HG03159 (cell line): ENCODE measurements at regions not wholly inside any gene's neighbourhood (a gene's known extent, or its start where the extent isn't known, plus 50 kb on each side); places are given as distances from the start of the nearest gene placed in this dataset.
A peak's percentile ranks its signal among the peaks of the same experiment; 100 is the strongest.

Experiments
- ATAC-seq: cut with Tn5 transposase; IDR thresholded peaks from one replicate; pipeline ENCODE4 v1.9.1; 2021; ENCODE audit warnings: mild to moderate bottlenecking, moderate library complexity; ENCODE audit not compliant: unreplicated experiment

DNA sequence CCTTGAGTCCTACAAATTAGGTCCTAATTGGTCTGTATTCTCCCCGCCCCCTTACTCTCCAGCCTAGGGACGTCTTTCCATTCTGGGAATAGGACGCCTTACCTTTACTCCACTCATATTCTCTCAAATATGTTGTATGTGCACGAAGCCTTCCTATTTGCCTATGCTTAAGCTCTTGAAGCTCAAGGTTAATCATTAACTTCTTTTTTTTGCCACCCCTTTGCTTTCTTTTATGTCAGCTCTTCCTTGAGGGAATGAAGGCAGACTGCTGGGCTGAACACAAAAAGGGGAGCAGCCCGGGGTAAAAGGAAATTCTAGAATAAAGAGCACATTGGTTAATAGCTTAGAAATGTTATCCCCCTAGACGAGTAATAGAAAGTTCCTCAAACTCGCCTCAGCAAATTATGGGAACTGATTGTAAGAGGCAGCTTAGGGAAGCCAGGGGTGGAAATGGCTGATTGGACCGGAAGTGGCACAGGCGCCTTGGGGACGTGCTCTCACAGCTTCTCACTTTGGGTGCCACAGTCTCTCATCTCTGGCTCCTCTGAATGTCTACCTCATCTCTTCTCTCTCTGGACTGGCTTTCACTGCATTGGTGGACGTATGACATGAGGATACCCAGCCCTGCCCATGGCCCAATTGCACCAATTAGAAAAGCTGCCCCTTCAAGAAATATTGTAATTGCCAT lies 122.3 kb upstream of the IL12B start:
- ATAC-seq, result no peak

GRCh38 chr5:159453209-159453608 lies 122.9 kb upstream of the IL12B start:
- ATAC-seq, result no peak

DNA sequence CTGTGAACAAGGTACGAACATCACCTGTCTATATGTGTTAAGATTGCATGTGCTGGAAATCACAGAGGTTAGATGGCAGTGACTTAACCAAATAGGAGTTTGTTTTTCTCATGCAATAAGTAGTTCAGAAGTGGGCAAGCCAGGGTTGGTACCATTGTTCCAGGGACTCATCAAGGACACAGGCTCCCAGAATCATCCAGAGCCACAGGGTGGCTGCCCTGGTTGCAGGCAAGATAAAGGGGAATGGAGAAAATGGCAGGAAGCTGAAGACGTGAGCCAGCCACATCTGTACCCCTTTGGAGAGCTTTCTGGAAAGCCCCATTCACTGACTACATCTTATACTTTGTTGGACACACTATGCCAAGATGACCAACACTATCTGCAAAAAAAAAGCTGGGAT lies 126.0 kb upstream of the IL12B start:
- no peak for ATAC-seq

DNA sequence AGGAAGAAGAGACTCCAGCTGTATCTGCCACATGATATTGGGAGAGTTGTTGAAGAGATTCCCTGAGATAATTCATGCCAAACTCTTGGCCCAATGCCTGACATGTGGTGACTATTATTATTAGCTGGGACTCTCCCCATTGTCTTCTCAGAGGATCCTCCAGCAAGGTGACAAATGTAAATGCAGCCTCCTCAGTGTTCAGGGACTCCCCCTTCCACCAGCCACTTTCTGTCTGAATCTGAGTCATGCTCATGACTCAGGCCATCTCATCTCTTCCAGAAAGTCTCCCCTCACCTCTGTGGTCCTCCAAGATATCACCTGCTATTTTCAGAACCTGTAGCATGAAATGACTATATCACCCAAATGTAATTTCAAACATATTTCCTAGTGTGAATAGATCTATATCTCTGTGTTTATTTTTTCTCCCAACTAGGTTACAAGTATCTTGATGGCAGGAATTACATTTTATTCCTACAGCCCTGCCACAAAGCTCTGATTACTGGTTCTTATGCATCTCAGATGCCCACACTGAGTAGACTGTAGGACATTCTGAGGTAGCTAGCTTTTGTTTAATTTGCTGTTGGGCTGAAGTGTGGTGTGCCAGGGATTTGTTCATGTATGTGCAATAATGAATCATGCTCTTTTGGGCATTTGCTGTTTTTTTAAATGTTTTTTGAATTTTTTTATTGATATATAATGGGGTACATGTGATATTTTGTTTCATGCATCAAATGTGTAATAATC lies 126.6 kb upstream of the IL12B start:
- peak; percentile 82 for ATAC-seq

DNA sequence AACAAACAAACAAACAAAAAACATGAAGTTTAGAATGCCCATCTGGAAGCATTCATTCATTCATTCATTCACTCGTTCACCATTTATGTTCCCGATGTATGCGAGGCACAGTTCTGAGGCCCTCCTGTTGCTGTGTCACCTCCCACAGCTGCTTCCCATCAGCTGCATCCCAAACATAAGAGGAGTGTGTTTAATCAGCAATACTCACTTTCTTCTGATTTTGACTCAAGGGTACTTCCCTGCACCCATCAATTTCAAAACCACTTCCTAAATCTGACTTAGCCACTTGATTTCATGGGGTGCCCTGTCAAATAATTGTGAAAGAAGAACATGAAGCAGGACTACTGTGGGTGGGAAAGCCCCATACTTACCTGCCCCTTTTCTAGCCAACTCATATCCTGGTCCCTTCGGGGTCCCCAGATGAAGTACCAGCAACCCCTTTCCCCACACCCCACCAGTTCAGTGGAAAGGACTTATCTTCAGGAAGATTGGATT lies 128.0 kb upstream of the IL12B start:
- peak; percentile 43 for ATAC-seq

DNA sequence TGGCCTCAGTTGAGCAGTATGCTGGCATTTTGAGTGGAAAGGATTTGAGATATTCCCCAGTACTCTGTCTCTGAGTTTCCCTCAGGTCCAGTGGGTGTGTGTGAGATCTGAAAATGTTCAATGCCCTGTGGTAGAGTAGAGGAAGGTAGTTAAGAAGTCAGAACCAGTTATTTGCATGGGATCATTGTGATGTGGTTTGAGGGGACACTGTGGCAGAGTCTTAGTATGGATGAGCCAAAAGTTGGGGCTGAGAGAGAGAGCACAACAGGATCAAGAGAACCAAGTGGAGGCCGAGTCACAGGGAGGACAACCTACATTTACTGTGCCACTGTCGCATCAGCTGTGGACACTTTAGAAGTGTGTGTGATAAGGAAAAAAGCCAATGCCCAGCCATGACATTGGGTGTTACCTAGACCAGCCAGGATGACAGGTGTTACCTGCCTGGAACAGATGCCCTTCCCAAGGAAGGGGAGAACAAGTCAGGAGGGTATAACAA lies 128.9 kb upstream of the IL12B start:
- ATAC-seq, result no peak

GRCh38 chr5:159459951-159460538 lies 129.8 kb upstream of the IL12B start:
- ATAC-seq, result peak; percentile 32

GRCh38 chr5:159463590-159464321 lies 133.5 kb upstream of the IL12B start:
- no peak for ATAC-seq

GRCh38 chr5:159465604-159466003 lies 135.3 kb upstream of the IL12B start:
- no peak for ATAC-seq

- no peak for ATAC-seq
Measured at GRCh38 chr5:159467666-159468065, 137.4 kb upstream of the IL12B start.

GRCh38 chr5:159469496-159470372 lies 139.4 kb upstream of the IL12B start:
- ATAC-seq, result peak; percentile 87

DNA sequence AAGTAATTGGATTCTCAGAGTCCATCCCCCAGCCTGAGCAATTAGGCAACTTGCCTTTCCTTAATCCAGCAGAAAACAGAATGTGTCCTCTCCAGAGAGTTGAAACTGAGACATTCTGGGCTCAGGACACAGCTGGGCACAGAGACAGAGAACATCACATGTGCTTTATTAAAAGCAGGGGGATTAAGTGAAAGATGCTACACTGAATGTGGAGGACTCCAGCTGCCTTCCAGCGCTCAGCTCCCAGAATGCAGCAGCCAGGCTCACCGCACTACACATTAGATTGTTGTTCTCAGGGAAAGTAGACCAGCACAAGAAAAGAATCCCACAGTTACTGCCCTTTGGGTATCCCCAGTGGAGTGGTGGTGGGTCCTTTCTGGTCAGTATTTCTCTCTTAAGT lies 141.6 kb upstream of the IL12B start:
- no peak for ATAC-seq

GRCh38 chr5:159475026-159475425 lies 144.7 kb upstream of the IL12B start:
- ATAC-seq, result no peak

GRCh38 chr5:159478950-159479349 lies 148.7 kb upstream of the IL12B start:
- ATAC-seq, result no peak

DNA sequence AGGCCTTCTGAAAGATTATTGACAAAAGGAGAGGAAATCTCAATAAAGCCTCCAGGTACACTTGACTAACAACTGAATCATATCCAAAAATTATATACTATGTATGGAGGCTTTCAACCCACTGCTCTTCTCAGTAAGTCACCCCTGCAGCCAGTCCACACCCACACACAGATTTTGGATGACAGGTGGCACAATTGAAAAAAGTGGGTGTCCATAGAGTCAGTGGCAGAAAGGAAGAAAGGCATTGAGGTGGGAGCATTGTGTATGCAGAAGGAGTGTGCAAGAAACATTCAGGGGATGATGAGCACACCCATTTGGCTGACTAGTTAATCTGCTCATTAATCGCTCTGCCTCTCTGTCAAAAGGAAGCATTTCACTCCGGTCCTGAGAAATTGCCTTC lies 150.6 kb upstream of the IL12B start:
- no peak for ATAC-seq

- no peak for ATAC-seq
Measured at GRCh38 chr5:159481751-159482150, 151.5 kb upstream of the IL12B start.

GRCh38 chr5:159486836-159487235 lies 156.5 kb upstream of the IL12B start:
- no peak for ATAC-seq

- ATAC-seq, result no peak
Measured at GRCh38 chr5:159488516-159488915, 158.2 kb upstream of the IL12B start.

GRCh38 chr5:159489779-159490178 lies 159.5 kb upstream of the IL12B start:
- peak; percentile 88 for ATAC-seq

DNA sequence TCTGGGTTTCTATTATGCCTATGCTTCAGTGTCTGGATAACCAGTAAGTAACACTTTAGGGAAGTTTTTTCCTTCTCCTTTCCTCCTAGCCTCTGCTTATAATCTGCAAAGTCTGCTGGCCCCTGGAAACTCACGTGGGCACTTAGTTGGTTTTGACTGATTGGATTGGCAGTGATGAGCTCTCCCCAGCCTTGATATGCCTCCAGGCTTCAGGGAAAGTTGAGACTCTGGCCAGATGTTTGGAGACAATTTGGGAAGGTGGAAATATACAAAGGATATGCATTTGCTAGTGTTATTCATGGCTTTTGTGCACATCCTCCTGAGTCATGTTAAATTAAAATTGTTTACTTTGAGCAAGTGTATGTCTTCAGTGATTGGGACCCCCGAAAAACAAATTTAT lies 160.2 kb upstream of the IL12B start:
- no peak for ATAC-seq
